GM12872 (cell line): ENCODE measurements at regions not wholly inside any gene's neighbourhood (a gene's known extent, or its start where the extent isn't known, plus 50 kb on each side); places are given as distances from the start of the nearest gene placed in this dataset.

Source experiments
- CTCF ChIP-seq: IDR thresholded peaks from 3 replicates; pipeline ENCODE4 v1.5.1; 2011; ENCODE audit warnings: low read depth, mild to moderate bottlenecking, low read length, moderate library complexity; ENCODE audit not compliant: insufficient read depth

- no peak for TF ChIP-seq CTCF
Observed at GRCh38 chr5:133818869-133819600, 149.4 kb downstream of the C5orf15 start.

GRCh38 chr5:133818031-133818431 is 150.4 kb downstream of the C5orf15 start:
- TF ChIP-seq CTCF: no peak

GRCh38 chr5:133817456-133817855 is 151.0 kb downstream of the C5orf15 start:
- TF ChIP-seq CTCF: no peak

GRCh38 chr5:133816791-133817190 is 151.6 kb downstream of the C5orf15 start:
- no peak for TF ChIP-seq CTCF

GRCh38 chr5:133814152-133814551 is 154.3 kb downstream of the C5orf15 start:
- TF ChIP-seq CTCF: no peak

- no peak for TF ChIP-seq CTCF
Observed at GRCh38 chr5:133811168-133811567, 157.3 kb downstream of the C5orf15 start.

GRCh38 chr5:133809801-133810200 is 158.6 kb downstream of the C5orf15 start:
- no peak for TF ChIP-seq CTCF
